Middle frontal gyrus (tissue), 1 donor: ENCODE measurements at regions not wholly inside any gene's neighbourhood (a gene's known extent, or its start where the extent isn't known, plus 50 kb on each side); places are given as distances from the start of the nearest gene placed in this dataset.

ENCODE experiments used
- DNase-seq: peaks from one replicate; pipeline ENCODE4 v3.0.0-alpha.2; 2015; ENCODE audit warnings: low spot score; ENCODE audit errors: extremely low spot score

DNA sequence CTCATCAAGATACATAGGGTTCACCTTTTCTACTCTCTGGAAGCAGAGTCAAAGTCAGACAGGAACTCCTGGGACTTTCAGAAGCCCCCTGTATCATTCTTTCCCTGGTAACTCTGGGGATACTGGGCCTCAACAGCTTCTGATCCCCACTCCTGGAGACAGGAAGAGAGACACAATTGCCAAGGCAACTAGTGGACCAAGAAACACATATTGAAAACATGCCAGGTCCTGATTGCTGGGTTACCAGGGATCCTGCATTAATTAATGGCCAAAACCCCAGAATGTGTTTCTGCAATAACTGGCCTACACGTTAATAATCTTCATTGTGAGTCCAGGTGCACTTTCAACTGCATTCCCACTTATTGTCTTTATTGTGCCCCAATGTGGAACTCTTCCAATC lies 260.8 kb upstream of the POU2AF2 start:
- no peak for DNase-seq

DNA sequence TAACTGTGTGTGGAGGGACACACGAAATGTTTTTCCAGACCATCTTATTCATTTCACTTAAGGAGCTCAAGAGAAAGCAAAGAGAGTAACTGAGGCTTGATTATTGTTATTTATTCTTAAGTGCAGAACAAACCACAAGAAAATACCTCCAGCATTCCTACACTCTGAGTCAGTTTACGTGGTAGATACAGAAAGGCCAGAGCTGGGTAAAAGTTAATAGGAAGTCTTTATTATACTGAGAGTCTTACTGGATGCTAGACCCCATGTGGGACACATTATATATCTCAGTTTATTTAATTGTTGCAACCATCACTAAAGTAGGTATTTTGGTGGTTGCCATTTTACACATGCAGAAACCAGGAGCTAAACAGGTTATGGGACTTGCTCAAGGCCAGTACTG lies 261.4 kb upstream of the POU2AF2 start:
- DNase-seq = no peak

DNA sequence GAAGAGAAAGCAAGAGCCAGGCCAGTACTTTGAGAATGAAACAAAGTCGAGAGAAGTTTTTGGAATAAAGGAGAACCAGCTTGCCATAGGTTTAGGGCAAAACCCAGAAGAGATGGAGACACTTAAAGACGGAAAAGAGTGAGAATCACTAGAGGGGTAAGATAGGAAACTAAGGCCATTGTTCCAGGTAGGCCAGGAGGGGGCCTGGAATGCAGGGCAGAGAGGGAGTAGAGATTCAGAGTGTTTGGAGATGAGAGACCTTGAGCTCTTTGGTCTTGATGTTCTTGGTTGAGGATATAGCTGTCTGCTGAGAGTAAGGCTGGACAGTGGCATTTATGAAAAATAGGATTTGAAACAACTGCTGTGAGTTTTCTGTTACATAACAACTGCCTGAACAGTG lies 263.3 kb upstream of the POU2AF2 start:
- DNase-seq = no peak

DNA sequence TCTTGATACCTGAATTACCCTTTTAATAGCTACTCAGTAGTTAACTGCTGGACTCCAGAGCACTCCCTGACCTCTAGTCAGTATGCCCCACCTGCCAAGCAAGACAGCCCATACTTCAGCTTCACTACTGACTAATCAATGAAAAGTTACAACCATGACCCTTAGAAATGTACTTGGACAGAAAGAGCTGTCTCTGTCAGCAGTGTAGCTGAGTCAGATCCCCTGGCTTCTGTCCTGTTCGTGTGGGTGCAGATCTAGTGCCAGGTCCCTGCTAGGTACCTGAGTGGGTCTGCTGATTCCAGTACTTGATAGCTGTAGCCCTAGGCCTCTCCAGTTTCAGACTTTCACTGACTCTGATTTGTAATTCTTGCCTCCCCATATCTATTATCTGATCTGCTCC lies 265.8 kb upstream of the POU2AF2 start:
- DNase-seq = no peak

- no peak for DNase-seq
Observed at GRCh38 chr11:110977661-110978060, 265.4 kb upstream of the ARHGAP20 start.

DNA sequence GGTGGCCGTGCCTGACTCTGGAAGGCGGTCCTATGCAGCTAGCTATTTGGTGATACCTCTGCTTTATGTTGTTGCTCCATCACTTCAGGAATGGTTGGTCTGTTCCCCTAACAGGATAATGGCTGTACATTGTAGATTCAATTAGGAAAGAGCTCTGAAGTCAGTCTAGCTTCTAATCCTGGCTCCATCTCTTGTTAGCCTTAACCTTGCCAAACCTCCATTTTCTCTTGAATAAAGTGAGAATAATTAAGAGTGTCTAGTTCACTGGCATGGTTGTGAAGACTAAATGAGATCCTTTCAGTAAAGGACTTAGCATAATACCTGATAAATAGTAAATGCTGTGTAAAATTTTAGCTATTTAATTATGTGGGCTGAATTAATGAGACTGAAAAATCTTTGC lies 262.5 kb upstream of the ARHGAP20 start:
- no peak for DNase-seq

- DNase-seq = no peak
Observed at GRCh38 chr11:110973401-110973980, 261.3 kb upstream of the ARHGAP20 start.

DNA sequence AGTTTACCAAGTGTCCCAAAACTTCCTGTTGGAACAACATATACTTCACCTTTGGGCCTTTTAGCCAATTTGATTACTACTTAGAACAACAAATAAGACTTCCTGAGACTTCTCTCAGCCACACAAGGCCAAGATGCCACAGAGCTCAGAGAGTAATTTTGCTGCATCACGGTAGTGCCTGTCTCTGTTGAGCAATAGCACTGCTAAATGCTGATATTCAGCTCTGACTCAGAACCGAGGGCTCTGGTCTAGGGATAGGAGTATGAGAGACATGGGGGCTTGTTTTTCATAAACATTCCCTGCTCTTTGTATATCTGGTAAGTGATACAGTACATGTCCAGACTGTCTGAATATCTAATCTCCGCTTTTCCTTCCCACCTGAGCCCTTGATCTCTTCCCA lies 260.4 kb upstream of the ARHGAP20 start:
- DNase-seq = no peak

DNA sequence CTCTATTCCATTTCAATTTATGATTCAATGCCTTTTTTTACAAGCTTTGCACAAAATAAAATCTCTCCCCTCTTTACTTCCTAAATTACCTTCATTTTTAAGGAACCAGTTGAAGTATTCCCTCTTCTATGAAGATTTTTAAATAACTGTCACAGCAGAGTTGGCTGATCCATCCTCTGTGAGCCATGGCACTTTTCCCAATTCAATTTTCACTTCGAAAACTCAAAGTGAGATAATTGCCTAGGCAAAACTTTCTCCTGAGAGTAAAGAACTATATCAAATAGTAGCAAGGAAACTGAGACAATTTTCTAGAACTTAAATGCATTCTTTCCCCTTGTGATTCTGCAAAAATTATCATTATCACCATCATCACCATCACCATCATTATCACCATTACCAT lies 259.9 kb upstream of the ARHGAP20 start:
- DNase-seq = no peak

GRCh38 chr11:110971140-110971539 lies 258.9 kb upstream of the ARHGAP20 start:
- no peak for DNase-seq

DNA sequence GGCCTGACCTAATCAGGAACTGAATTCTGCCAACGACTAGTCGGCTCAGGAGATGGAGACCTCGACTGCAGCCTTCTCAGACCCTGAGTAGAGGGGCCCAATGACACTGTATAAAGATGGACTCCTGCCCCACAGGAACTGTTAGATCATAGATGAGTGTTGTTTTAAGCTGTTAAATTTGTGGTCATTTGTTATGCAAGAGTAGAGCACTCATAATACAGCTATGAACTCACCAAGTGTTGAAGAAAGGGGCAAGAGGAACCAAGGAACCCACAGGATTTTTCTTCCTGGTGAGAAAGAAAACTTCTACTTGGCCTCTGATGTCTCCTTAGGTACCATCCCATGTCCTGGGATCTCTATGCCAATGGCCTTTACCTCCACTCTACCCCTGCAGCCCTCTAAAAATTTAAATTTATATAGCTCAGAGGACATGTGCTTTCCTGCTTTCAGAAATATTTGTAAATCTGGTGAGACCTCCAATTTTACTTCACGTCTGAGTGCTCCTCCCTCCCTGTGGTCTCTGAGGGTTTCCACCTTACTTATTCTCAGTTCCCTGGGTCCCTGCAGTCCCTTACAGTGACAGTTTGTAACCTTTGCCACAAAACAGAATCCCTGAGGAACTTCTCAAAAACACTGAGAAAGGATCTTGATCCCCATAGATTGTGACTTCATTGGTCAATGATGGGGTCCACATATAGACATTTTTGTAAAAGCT lies 256.3 kb upstream of the ARHGAP20 start:
- DNase-seq = no peak

GRCh38 chr11:110966131-110966530 lies 253.9 kb upstream of the ARHGAP20 start:
- DNase-seq = no peak

- DNase-seq = no peak
Observed at GRCh38 chr11:110962921-110963320, 250.7 kb upstream of the ARHGAP20 start.

DNA sequence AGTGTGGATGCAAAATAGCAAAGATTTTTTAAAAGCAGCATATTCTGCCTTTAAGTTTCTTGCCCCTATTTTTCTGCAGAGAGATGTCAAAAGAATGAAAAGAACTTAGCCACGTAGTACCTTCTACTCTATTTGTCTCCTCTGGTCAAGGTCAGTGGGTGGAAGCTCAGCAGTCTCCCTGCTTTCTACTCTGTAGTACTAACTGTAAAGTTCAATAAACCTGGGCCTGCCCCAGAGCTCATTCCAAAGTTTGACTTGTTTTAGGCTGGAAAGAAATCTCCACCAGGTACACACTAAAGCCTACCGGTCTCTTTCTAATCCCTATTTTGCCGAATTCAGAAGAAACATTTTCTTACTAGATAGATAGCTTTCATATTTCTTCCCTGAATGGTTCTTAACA lies 247.9 kb upstream of the ARHGAP20 start:
- no peak for DNase-seq

GRCh38 chr11:110958216-110958615 lies 246.0 kb upstream of the ARHGAP20 start:
- no peak for DNase-seq

- DNase-seq = no peak
Observed at GRCh38 chr11:110955776-110956175, 243.5 kb upstream of the ARHGAP20 start.

GRCh38 chr11:110951950-110952503 lies 239.8 kb upstream of the ARHGAP20 start:
- no peak for DNase-seq

GRCh38 chr11:110951037-110951949 lies 239.1 kb upstream of the ARHGAP20 start:
- DNase-seq = no peak

DNA sequence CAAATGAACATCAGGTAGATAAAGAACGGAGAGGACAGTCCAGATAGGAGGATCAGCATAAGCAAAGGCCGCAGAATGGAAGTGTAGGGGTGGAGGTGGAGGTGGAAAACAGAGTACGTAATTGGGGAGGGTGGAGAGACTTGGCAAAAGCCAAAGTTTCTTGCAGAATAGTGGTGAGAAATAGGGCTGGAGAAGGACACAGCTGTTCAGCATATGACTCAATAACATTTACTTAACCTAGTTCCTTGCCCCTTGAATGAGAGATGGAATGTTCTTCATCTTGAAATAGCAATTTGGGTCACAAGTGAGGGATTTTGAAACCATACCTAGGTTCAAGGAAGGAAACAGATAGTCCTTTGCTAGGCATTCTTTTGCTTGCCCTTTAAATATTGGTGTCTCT lies 235.9 kb upstream of the ARHGAP20 start:
- DNase-seq = no peak

GRCh38 chr11:110947096-110947495 lies 234.9 kb upstream of the ARHGAP20 start:
- DNase-seq = no peak

DNA sequence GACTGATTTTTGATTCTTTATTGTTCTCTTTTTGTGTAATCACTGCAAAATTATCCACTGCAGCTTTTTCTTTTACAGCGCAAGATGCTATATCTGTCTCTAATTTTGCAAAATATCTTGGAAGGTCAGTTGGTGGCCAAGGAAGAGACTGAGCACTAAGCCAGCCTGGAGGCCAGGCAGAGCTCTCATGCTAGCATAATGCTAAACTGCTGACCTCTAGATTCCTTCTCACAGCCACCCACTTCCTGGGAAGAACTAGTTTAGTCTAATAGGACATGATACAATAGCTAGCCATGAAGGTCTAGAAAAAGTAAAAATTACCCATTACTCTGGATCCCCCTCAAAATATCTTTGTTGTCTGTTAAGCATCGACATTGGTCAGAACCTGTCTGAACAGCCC lies 227.2 kb upstream of the ARHGAP20 start:
- no peak for DNase-seq

DNA sequence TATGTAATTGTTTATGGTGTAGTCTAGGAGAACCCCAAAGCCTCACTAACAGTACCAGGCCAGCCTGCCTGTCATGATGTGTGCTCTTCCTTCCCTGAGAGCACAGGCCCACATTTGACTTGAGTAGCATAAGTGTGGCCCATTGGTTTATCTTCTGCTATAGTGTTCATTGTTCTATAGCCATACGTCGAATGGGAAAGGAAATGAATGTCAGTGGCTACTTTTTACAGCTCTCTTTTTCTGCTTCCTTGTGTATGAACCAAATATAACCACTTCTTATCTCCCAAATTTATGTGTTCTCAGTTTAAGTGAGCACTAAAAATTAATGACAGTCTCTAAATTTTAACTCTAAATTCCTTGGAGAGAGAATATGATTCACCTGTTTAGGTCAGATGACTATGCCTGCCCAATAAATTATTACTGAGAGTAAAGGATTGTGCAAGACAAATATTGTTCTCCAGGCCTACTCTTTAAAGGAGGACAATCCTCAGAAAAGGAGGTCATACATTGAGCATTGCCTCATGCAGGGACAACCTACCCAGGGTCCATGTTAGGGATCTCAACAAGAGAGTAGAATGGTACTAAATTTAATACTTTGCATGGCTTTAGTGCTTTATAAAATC lies 222.9 kb upstream of the ARHGAP20 start:
- no peak for DNase-seq
